Activated CD8-positive, alpha-beta T cell treated with anti-CD3 and anti-CD28 coated beads for 36 hours (primary cell): ENCODE measurements at regions not wholly inside any gene's neighbourhood (a gene's known extent, or its start where the extent isn't known, plus 50 kb on each side); places are given as distances from the start of the nearest gene placed in this dataset.
"Not testable (repeated sequence)": the region's sequence is repeated elsewhere in the genome, so short reads cannot be mapped to it uniquely, and the experiment has no call there.

Experiments used
- ATAC-seq: fragments of 200-7000 bp; cut with Tn5 transposase; one replicate; pipeline ENCODE4 v1.10.0; 2021; ENCODE audit warnings: mild to moderate bottlenecking, moderate library complexity
- CTCF ChIA-PET: fragments of 350-600 bp; sonication (Branson Sonifier 250); formaldehyde crosslinking; loops from one replicate; lab custom pipeline; 2021; ENCODE audit warnings: antibody characterized with exemption; lab: Charles Lee
- POLR2A ChIA-PET: fragments of 350-600 bp; sonication (Branson Sonifier 250); formaldehyde crosslinking; loops from one replicate; lab custom pipeline; 2021; ENCODE audit warnings: antibody characterized with exemption; lab: Charles Lee
- DNase-seq: peaks from one replicate; pipeline ENCODE4 v3.0.0-alpha.2; 2020
- H3K27ac Mint-ChIP-seq: one replicate; pipeline ENCODE4 v1.8.0; 2021; ENCODE audit warnings: mild to moderate bottlenecking, mixed read lengths
- H3K27me3 Mint-ChIP-seq: one replicate; pipeline ENCODE4 v1.8.0; 2021; ENCODE audit warnings: mixed read lengths
- H3K36me3 Mint-ChIP-seq: one replicate; pipeline ENCODE4 v1.8.0; 2021; ENCODE audit warnings: low read depth, mixed read lengths
- H3K4me1 Mint-ChIP-seq: one replicate; pipeline ENCODE4 v1.8.0; 2021; ENCODE audit warnings: low read depth, mixed read lengths
- H3K4me3 Mint-ChIP-seq: one replicate; pipeline ENCODE4 v1.8.0; 2021; ENCODE audit warnings: mild to moderate bottlenecking, moderate library complexity, mixed read lengths
- H3K9me3 Mint-ChIP-seq: one replicate; pipeline ENCODE4 v1.8.0; 2021; ENCODE audit warnings: mixed read lengths
- CTCF ChIP-seq: fragments of 200-600 bp; IDR thresholded peaks from one replicate; pipeline ENCODE4 v1.8.0; 2022; ENCODE audit warnings: antibody characterized with exemption, mild to moderate bottlenecking
- intact Hi-C: fragments of 100-400 bp; cut with micrococcal nuclease; formaldehyde crosslinking; loops from one replicate; pipeline ENCODE4 v1.10.0; 2022

- Mint-ChIP-seq H3K9me3 (no peaks in the 10 kb centered on the region), H3K27me3 (peaks cover 10% of the 10 kb centered on the region), H3K4me1 (peaks cover 15% of the 10 kb centered on the region), H3K27ac (no peak overlapping the region), H3K4me3 (no peak overlapping the region), H3K36me3 (no peaks in the 10 kb centered on the region)
- TF ChIP-seq CTCF, result no peak
- ATAC-seq (no peak), DNase-seq (no peak)
- ChIA-PET POLR2A (interaction anchor here (0.7 kb wide), 1 partner anchor 1148 kb away, joined by 3 read pairs; no protein-coding TSS in a partner anchor), CTCF (interaction anchor here (0.6 kb wide), 1 partner anchor 588 kb away, joined by 4 read pairs; no protein-coding TSS in a partner anchor)
- intact Hi-C loops, result no loop called here
Measured at GRCh38 chr14:71165121-71166031, 258.1 kb downstream of the PCNX1 start.

- ATAC-seq, result no peak
- no peak for DNase-seq
- intact Hi-C loops, result no loop called here
- H3K27me3 Mint-ChIP-seq, result peaks cover 11% of the 10 kb centered on the region
- ChIA-PET CTCF (interaction anchor here (1.4 kb wide), 1 partner anchor 587 kb away, joined by 4 read pairs; no protein-coding TSS in a partner anchor), POLR2A (interaction anchor here (1.4 kb wide), 1 partner anchor 284 kb away, joined by 3 read pairs; no protein-coding TSS in a partner anchor)
- H3K4me1 Mint-ChIP-seq, result peaks cover 15% of the 10 kb centered on the region
- TF ChIP-seq CTCF, result peak; percentile 2
- H3K4me3 Mint-ChIP-seq, result no peak overlapping the region
- H3K36me3 Mint-ChIP-seq, result no peaks in the 10 kb centered on the region
- no peak overlapping the region for H3K27ac Mint-ChIP-seq
- H3K9me3 Mint-ChIP-seq, result no peaks in the 10 kb centered on the region
Measured at GRCh38 chr14:71166180-71166837, 259.1 kb downstream of the PCNX1 start.

- H3K27me3 Mint-ChIP-seq, result peaks cover 13% of the 10 kb centered on the region
Measured at GRCh38 chr14:71167325-71167950, 260.2 kb downstream of the PCNX1 start.

GRCh38 chr14:71168161-71168560, 260.9 kb downstream of the PCNX1 start:
- intact Hi-C loops, H3K9me3 Mint-ChIP-seq, H3K36me3 Mint-ChIP-seq, H3K27ac Mint-ChIP-seq: not testable (repeated sequence)
- POLR2A ChIA-PET, result interaction anchor here (0.7 to 0.9 kb wide), 3 partner anchors 41 to 153 kb away, joined by 3 read pairs; no protein-coding TSS in a partner anchor
- CTCF ChIA-PET, result interaction anchor here (1.3 to 1.7 kb wide), 2 partner anchors 26 to 30 kb away, joined by 3 to 4 read pairs; no protein-coding TSS in a partner anchor
- peaks cover 15% of the 10 kb centered on the region for H3K4me1 Mint-ChIP-seq
- DNase-seq (peak; percentile 61), ATAC-seq (peak; percentile 72)
- H3K27me3 Mint-ChIP-seq, result peaks cover 14% of the 10 kb centered on the region
- H3K4me3 Mint-ChIP-seq, result peak overlapping the region; percentile 67

More at GRCh38 chr14:71167325-71167950, 260.2 kb downstream of the PCNX1 start:
- H3K9me3 Mint-ChIP-seq, H3K27ac Mint-ChIP-seq, H3K4me3 Mint-ChIP-seq, H3K36me3 Mint-ChIP-seq, intact Hi-C loops, ATAC-seq, DNase-seq: not testable (repeated sequence)
- ChIA-PET POLR2A (interaction anchor here (0.7 to 1.4 kb wide), 2 partner anchors 42 to 283 kb away, joined by 3 read pairs; no protein-coding TSS in a partner anchor), CTCF (interaction anchor here (1.3 to 1.7 kb wide), 3 partner anchors 26 to 585 kb away, joined by 3 to 4 read pairs (median 4); no protein-coding TSS in a partner anchor)
- peaks cover 15% of the 10 kb centered on the region for H3K4me1 Mint-ChIP-seq

GRCh38 chr14:71168564-71169427, 261.5 kb downstream of the PCNX1 start:
- intact Hi-C loops, result no loop called here
- H3K4me1 Mint-ChIP-seq, result peaks cover 15% of the 10 kb centered on the region
- ChIA-PET POLR2A (interaction anchor here (0.8 to 0.9 kb wide), 2 partner anchors 44 to 153 kb away, joined by 3 read pairs; no protein-coding TSS in a partner anchor), CTCF (interaction anchor here (0.5 to 1.7 kb wide), 2 partner anchors 10 to 31 kb away, joined by 3 to 4 read pairs; no protein-coding TSS in a partner anchor)
- H3K27me3 Mint-ChIP-seq, result peaks cover 14% of the 10 kb centered on the region
- H3K27ac Mint-ChIP-seq, result no peak overlapping the region
- no peaks in the 10 kb centered on the region for H3K9me3 Mint-ChIP-seq
- H3K4me3 Mint-ChIP-seq, result peak overlapping the region; percentile 67
- TF ChIP-seq CTCF, result no peak
- no peaks in the 10 kb centered on the region for H3K36me3 Mint-ChIP-seq
- peak; percentile 78 for ATAC-seq
- DNase-seq, result no peak
